HG02763 (cell line): ENCODE measurements at regions not wholly inside any gene's neighbourhood (a gene's known extent, or its start where the extent isn't known, plus 50 kb on each side); places are given as distances from the start of the nearest gene placed in this dataset.

Experiments
- ATAC-seq: cut with Tn5 transposase; IDR thresholded peaks from one replicate; pipeline ENCODE4 v1.9.1; 2021; ENCODE audit warnings: mild to moderate bottlenecking, moderate library complexity; ENCODE audit not compliant: unreplicated experiment

DNA sequence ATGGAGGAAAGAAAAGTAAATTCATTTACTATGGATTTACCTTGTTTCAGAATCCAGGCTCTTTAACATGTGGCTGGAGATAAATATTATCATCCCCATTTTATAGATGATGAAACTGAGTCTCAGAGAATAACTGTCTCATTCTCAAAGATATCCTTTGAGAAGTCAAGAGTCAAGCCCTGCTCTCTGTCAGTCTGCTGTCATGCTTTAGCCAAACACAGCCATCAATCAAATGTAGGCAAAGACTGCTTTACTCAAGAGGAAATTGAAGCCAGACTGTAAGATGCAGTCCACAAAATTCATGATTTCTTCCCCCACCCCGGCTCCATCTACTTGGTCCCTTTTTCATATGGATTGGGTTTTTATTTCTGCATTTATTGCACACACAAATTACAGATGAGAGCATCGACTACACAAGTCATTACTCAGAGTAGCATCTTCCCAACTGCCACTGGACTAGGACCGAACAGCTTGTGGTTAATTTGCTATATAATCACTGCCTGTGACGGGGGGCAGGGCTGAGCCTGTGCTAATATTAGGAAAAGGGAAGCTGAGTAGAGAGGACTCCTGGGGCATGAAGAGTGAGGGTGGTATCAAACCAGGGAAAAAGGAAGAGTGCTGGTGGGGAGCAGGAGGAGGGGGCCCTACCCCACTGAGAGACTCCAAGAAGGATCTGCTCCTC lies 102.7 kb upstream of the TOP1 start:
- ATAC-seq, result no peak

- ATAC-seq, result no peak
These were observed 101.7 kb upstream of the TOP1 start for GRCh38 chr20:40926928-40927327.

GRCh38 chr20:40930561-40930960 lies 98.1 kb upstream of the TOP1 start:
- ATAC-seq, result no peak

GRCh38 chr20:40931410-40932044 lies 97.1 kb upstream of the TOP1 start:
- no peak for ATAC-seq

DNA sequence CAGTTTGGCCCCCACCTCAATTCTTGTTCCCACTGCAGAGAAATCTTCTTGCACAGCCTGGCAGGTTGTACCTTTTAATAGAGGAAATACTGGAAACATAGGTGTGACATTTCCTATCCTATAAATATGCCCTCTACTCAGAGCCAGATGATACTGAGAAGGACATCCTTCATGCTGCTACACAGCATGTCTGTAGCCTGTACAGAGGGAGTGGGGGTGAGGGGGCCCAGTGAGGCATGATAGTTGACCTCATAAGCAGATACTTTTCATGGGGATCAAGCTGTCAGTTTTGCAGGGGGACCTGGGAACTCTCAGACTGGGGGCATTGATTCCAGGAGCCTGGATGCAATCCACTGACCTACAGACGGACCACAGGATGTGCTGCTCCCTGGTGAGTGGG lies 96.2 kb upstream of the TOP1 start:
- no peak for ATAC-seq

DNA sequence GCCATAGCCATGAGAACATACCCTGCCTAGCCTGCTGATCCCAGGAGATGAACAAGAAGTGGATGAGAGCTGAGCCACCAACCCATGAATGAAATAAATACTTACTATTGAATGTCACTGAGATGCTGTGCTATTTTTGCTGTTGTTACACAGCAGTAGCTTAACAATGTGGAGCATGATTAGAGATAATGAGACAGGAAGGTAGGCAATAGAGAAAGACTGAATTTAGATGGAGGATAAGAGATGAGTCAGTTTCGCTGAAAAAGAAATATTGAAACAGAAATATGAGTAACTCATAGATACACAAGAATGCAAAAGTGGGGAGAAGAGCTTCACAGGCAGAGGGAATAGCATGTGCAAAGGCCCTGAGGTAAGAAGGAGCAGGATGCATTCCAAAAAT lies 94.9 kb upstream of the TOP1 start:
- no peak for ATAC-seq

DNA sequence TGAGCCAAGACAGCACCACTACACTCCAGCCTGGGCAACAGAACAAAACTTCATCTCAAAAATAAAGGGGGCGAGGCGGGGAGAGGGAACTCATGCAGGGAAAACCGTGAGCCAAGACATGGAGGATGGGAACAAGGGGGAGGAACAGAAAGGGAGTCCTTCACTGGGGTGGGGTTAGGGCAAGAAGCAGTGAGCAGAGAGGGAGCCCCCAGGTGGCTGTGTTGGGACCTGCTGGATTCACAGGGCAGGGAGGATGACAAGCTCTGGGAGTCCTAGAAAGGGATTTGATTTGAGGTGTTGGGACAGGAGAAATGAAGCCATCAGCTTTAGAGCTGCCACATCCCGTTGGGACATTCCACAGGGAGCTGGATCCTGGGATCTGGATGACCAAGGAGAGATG lies 90.6 kb upstream of the TOP1 start:
- ATAC-seq, result no peak

DNA sequence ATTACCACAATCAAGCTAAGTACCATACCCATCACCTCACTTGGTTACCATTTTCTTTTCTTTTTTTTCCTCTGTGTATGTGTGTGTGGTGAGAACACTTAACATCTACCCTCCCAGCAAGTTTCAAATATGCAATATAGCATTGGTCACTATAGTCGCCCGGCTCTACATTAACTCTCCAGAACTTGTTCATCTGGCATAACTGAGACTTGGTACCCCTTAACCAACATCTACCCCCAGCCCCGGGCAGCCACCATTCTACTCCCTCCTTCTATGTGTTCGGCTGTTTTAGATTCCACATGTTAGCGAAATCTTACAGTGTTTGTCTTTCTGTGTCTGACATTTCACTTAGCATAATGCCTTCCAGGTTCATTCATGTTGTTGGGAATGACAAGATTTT lies 89.0 kb upstream of the TOP1 start:
- ATAC-seq, result no peak

DNA sequence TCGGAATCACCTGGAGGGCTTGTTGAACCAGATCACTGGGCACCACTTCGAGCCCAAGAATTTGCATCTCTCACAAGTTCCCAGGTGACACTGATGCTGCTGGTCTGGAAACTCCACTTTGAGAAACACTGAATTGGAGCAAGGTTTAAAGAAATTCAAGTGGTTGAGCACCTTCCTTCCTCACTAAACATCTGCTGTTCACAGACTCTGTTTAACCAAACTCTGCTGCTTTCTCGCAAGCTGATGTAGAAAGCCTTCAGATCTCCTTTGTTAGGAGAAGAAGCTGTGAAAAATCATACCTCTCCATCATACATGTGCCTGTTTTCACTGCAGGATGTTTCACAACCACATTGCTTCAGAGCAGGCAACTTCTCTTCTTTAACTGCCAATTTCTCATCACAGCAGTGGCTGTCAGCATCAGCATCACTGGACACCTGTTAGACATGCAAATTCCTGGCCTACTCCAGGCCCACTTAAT lies 87.5 kb upstream of the TOP1 start:
- ATAC-seq, result no peak

GRCh38 chr20:40942006-40942405 lies 86.6 kb upstream of the TOP1 start:
- no peak for ATAC-seq

DNA sequence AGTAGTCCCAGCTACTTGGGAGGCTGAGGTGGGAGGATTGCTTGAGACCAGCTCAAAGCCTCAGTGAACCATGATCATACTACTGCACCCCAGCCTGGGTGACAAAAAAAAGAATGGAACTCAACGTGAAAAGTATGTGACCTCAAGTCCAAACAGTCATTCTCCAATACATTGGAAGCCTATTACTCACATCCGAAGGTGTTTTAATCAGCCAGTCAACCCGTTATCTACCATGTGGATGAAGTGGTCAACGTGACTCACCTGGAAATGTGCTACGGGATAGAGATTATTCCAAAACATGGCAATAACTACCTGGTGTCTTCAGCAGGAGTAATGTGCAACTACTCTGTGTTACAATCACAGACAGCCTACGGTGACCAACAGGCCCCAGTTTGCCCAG lies 85.8 kb upstream of the TOP1 start:
- no peak for ATAC-seq

DNA sequence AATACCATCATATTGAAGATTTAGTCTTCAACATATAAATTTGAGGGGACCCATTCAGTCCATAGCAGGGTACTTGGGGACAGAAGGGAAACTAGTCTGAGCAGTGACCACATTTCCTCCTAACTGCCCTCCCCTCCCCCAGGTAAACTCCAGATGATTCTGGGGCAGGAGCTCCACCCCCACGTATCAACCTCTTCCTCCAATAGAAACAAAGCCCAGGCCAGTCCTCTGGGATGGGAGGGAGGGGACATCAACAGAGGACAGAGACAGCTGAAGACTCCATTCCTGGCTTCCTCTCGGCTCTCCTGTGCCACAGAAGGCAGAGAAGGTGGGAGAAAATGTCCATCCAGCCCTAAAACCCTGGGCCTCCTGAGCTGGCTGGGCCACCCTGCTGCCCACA lies 85.0 kb upstream of the TOP1 start:
- ATAC-seq, result no peak

- ATAC-seq, result no peak
These were observed 83.4 kb upstream of the TOP1 start for GRCh38 chr20:40945189-40945588.

GRCh38 chr20:40945754-40946450 lies 82.7 kb upstream of the TOP1 start:
- ATAC-seq, result no peak

DNA sequence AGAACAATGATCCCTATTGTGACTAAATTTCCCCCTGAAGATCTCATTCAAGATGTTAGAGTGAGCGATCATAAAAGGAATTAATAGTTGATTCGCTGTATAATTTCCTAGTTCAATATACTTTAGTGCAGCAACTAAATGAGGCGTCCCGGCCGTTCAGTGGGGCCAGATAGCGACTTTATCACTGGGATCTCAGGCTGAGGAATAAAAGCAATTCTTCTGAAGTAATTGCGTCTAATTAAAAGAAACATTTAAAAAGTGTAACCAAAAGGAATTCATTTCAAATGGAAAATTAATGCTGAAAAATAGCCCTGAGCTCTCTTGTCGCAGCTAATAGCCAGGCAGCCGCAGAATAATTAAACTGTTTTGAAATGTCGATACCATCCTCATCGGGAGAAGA lies 82.2 kb upstream of the TOP1 start:
- no peak for ATAC-seq

DNA sequence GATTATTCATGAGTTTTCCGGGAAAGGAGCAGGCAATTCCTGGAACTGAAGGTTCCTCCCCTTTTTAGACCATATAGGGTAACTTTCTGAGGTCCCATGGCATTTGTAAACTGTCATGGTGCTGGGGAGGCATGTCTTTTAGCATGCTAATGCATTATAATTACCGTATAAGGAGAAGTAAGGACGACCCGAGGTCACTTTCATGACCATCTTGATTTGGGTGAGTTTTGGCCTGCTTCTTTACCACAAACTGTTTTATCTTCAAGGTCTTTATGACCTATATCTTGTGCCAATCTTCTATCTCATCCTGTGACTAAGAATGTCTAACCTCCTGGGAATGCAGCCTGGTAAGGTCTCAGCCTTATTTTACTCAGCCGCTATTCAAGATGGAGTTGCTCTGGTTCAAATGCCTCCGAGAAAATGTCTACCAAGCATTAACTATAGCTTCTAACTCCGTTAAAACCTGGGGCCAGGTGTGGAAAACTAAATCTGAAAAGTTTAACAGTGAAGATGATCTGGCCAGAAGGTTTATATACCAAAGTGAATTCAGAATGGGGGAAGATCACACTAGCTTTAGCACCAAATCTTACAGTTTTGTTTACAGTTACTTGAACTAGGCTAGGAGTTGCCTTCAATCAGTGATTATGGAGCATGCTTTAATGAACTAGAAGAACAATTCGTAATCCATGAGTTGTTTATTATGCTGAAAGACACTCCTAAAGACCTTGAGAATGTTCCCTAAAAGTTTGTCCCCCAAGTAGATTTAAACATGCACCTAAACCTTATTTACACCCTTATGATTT lies 80.0 kb upstream of the TOP1 start:
- ATAC-seq, result no peak

DNA sequence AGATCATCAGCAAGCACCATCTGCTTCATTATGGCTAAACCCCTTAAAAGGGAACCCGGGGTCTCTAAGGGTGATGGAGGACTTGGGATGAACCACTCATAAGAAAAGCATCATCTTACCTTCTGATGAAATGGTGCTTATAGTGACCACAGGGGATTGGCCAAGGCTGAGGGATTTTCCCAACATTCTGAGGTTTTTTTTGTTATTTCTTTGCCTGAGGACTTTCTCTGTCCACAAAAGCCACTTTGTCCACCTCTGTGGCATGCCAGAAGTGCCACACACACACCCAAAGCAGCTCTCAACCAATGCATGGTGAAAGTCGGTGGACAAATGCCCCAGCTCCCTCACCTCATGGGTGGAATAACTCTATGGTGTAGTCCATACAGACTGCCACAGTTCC lies 79.3 kb upstream of the TOP1 start:
- no peak for ATAC-seq

DNA sequence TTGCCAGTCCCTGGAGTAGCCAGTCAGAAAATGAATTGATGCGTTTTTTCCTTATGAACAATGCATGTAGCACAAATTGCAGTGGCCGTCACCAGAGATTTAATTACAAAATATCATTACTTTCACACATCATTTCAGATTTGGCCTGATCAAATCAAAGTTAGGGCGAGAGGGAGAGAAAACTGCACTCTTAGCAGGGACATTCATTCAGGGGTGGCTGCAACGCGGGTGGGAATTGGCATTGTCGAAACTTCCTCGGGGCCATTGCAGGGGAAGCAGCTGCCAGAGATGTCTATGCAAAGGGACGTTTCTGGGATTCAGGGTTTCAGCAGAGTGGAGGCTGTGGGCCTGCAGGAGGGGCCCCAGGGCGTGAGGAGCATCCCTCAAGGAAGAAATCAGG lies 76.5 kb upstream of the TOP1 start:
- ATAC-seq, result no peak

DNA sequence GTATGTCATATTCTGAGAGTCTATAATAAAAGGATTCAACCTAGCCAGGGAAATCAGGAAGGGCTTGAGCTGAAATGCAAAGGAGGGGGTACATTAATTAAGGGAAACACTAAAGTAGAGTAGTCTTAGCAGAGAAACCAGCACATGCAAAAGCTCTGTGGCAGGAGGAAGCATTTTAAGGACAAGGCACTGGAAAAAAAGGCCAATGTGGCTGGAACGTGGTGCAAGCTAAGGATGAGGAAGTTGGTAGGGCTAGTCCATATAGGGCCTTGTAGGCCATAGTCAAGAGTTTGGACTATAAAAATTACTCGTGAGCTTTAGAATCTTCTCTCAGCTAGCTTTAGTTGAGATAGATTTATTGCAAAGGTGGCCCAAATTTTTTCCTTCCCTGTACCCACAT lies 75.2 kb upstream of the TOP1 start:
- ATAC-seq, result no peak

DNA sequence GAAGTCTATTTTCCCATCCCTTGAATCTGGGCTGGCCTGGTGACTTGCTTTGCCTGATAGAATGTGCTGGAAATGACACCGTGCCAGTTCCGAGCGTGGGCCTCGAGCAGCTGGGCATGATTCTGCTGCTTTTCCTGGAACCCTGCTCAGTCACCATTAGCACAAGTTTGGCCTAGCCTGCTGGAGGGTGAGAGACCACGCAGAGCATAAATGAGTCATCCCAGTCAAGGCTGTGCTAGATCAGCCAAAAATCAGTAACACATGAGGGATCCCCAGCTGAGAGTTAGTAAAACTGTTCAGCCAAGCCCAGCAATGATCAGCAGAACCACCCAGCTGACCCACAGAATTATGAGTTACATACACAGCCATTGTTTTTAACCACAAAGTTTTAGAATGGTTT lies 74.8 kb upstream of the TOP1 start:
- no peak for ATAC-seq

DNA sequence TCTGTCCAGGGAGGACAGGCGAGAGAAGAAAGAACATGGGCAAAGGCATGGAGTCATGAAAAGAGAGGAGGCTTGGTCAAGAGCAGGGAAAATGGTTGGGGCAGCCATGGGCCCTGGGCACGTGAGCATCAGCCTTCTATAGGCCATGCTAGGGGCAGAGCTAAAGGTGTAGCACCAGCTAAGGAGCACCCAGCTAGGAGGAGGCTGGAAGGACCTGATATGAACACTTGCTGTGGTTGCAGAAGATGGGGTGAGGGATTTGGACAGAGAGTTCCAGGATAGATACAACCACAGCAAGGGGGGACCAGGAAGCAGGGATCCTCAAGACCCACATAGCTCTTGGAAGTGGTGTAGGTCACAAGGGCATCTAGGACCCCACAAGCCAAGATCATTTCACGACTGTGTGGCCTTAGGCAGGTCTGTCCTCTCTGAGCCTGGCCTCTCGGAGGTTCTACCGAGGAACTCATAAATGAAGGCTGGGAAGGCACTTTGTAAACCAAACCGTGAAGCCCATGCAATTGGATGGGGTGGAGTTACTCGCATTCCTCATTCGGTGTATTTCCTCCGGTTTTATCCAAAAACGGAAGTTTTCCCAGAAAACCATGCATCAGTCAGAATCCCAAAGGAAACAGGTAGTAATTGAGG lies 74.0 kb upstream of the TOP1 start:
- ATAC-seq, result no peak
